ENCODE measurements at regions not wholly inside any gene's neighbourhood (a gene's known extent, or its start where the extent isn't known, plus 50 kb on each side); places are given as distances from the start of the nearest gene placed in this dataset.

DNA sequence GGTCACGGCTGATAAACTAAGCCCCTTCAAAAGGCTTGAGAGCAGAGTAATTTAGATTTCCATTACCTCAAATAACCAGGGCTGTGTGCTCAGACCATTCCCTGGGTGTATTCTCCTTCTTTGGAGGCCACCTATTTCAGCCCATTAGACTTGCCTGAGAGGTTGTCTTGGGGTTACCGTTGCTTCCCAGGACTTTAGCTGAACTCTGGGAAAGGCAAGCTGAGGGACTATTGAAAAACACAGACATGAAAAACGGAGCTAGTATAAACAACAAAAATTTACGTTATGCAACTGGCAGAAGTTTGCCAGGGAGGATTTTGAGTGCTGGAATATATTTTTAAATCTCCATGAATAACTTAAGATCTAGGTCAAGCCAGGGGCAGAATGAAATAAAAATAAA lies 561.0 kb upstream of the TNP1 start:
- H3K27ac ChIP-seq = no peak overlapping the region

DNA sequence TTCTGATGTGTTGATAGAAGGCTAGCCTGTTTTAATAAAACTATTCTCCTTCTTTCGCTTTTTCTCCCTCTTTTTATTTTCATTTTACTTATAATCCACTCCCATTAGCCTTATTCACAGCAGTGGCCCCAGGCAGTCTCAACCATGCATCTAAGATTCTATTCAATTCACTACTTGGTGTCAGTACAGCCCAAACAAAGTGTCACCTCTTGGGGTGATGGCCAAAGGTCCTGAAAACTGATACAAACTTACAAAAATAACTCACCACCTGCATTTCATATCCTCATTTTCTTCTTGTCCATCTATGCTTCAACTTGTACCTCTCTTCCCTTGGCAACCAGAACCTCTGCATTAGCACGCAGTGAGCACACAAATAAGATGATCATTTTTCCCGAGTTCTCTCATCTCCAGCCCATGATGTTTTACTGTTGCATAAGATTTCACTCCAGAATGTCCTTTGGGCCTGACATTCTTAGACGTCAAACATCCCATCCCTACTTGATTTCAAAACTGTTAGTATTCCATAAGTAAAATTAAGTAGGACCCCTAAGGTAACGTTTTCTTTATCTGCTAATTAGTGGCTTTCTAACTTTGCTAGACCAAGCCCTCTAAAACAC lies 559.3 kb upstream of the TNP1 start:
- Histone ChIP-seq H3K36me3 (ENCODE audit: insufficient read depth in 1 of 2, low read depth in 1 of 2) (no peaks in the 10 kb centered on the region), H3K27ac (no peak overlapping the region), H3K4me3 (no peak overlapping the region), H3K27me3 (ENCODE audit: insufficient read depth in 3 of 3, low read length in 2 of 3) (no peaks in the 10 kb centered on the region), H3K4me1 (peaks cover 3% of the 10 kb centered on the region), H3K9me3 (no peaks in the 10 kb centered on the region)
- intact Hi-C loops (cut with DNase I) = no loop called here
- TF ChIP-seq, protein P1, sequence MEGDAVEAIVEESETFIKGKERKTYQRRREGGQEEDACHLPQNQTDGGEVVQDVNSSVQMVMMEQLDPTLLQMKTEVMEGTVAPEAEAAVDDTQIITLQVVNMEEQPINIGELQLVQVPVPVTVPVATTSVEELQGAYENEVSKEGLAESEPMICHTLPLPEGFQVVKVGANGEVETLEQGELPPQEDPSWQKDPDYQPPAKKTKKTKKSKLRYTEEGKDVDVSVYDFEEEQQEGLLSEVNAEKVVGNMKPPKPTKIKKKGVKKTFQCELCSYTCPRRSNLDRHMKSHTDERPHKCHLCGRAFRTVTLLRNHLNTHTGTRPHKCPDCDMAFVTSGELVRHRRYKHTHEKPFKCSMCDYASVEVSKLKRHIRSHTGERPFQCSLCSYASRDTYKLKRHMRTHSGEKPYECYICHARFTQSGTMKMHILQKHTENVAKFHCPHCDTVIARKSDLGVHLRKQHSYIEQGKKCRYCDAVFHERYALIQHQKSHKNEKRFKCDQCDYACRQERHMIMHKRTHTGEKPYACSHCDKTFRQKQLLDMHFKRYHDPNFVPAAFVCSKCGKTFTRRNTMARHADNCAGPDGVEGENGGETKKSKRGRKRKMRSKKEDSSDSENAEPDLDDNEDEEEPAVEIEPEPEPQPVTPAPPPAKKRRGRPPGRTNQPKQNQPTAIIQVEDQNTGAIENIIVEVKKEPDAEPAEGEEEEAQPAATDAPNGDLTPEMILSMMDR (IDR thresholded peaks at IDR 0.05) = no peak
- DNase-seq (no peak), ATAC-seq (no peak)
- WGBS, 3 donors = 67 to 85% (median 74%) methylated on average over 5 of the region's 5 CpGs

More for the DNA sequence above, 561.0 kb upstream of the TNP1 start:
- ATAC-seq = no peak
- TF ChIP-seq, protein P1 (IDR thresholded peaks at IDR 0.05) = no peak
- intact Hi-C loops (cut with DNase I) = no loop called here
- Histone ChIP-seq H3K36me3 (ENCODE audit: insufficient read depth in 1 of 2, low read depth in 1 of 2) (no peaks in the 10 kb centered on the region), H3K4me3 (no peak overlapping the region), H3K27me3 (ENCODE audit: insufficient read depth in 3 of 3, low read length in 2 of 3) (no peaks in the 10 kb centered on the region), H3K4me1 (peaks cover 3% of the 10 kb centered on the region), H3K9me3 (no peaks in the 10 kb centered on the region)
- 66 to 75% (median 66%) methylated on average over 4 of the region's 4 CpGs for WGBS, 3 donors
- no peak for DNase-seq

DNA sequence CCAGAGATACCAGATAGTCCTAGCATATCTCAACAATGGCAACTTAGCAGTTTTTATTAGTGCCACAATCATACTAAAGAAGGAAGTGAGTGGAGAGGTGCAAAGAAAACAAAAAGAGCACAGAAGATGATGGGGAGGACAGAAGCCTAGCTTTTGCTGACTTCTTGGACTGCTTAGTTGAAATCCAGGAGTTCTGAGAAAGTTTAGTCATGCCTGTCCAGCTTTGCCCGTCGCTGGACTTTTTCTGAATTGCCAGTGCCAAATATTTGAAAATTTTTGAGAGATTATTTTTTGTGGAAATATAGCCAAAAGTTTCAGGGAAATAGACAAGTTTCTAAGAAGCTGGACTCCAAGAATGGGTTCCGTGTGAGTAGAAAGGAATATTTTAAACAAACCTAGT lies 558.7 kb upstream of the TNP1 start:
- Histone ChIP-seq H3K27ac (no peak overlapping the region), H3K36me3 (ENCODE audit: insufficient read depth in 1 of 2, low read depth in 1 of 2) (no peaks in the 10 kb centered on the region), H3K4me3 (no peak overlapping the region), H3K9me3 (no peaks in the 10 kb centered on the region), H3K4me1 (peaks cover 3% of the 10 kb centered on the region), H3K27me3 (ENCODE audit: insufficient read depth in 3 of 3, low read length in 2 of 3) (no peaks in the 10 kb centered on the region)
- 49 to 71% (median 52%) methylated on average over 3 of the region's 3 CpGs for WGBS, 3 donors
- DNase-seq (no peak), ATAC-seq (no peak)
- intact Hi-C loops (cut with DNase I) = no loop called here
- TF ChIP-seq, protein P1 (IDR thresholded peaks at IDR 0.05) = no peak

DNA sequence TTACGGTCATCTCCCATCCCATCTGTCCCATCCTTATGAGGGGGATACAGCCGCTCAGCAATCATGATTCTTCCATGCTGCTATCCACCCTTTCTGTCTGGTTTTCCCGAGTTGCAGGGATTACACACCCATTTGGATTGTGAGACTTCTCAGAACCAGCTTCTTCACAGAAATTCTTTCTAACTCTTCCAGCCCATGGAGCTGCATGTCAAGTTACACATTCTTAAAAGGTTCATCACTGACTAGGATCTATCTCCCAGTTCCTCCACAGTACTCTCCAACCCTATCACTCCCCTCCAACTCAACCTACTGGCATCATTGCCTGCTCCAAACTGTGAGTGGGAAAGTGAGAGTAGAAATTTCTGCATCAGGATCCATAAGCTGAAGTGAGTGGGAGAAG lies 558.2 kb upstream of the TNP1 start:
- Histone ChIP-seq H3K4me1 (peaks cover 3% of the 10 kb centered on the region), H3K36me3 (ENCODE audit: insufficient read depth in 1 of 2, low read depth in 1 of 2) (no peaks in the 10 kb centered on the region), H3K9me3 (no peaks in the 10 kb centered on the region), H3K27me3 (ENCODE audit: insufficient read depth in 3 of 3, low read length in 2 of 3) (no peaks in the 10 kb centered on the region), H3K27ac (no peak overlapping the region), H3K4me3 (no peak overlapping the region)
- DNase-seq (no peak), ATAC-seq (no peak)
- intact Hi-C loops (cut with DNase I) = no loop called here
- TF ChIP-seq, protein P1 (IDR thresholded peaks at IDR 0.05) = no peak
- WGBS, 3 donors = 87 to 93% (median 93%) methylated on average over 3 of the region's 3 CpGs

DNA sequence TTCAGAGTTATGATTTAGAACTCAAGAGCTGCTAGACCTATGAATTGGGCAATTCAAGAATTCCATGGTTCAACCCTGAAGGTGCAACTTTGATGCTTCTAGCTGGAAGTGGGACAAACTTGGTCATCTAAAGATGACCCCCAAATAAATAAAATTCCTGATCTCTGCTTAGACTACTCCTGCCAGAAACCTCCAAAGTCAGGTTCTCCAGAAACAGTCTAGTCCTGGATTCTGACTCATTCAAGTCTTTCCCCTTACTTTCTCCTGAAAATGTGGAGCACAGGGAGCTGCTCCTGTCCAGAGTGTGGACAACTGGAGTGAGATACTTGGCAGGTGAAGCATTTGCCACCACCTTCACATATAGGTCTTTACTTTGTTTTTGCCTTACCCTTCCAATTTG lies 557.7 kb upstream of the TNP1 start:
- DNase-seq (no peak), ATAC-seq (no peak)
- Histone ChIP-seq H3K4me1 (peaks cover 5% of the 10 kb centered on the region), H3K36me3 (ENCODE audit: insufficient read depth in 1 of 2, low read depth in 1 of 2) (no peaks in the 10 kb centered on the region), H3K4me3 (no peak overlapping the region), H3K27ac (no peak overlapping the region), H3K9me3 (no peaks in the 10 kb centered on the region), H3K27me3 (ENCODE audit: insufficient read depth in 3 of 3, low read length in 2 of 3) (no peaks in the 10 kb centered on the region)
- TF ChIP-seq, protein P1 (IDR thresholded peaks at IDR 0.05) = no peak
- intact Hi-C loops (cut with DNase I) = no loop called here

All from psoas muscle (tissue), 7 donors.